NB4 (cell line): ENCODE measurements at regions not wholly inside any gene's neighbourhood (a gene's known extent, or its start where the extent isn't known, plus 50 kb on each side); places are given as distances from the start of the nearest gene placed in this dataset.
A peak's percentile ranks its signal among the peaks of the same experiment; 100 is the strongest.

Source experiments
- DNase-seq: peaks from one replicate; pipeline ENCODE4 v3.0.0; 2010; ENCODE audit warnings: low read depth
- H3K4me3 ChIP-seq: one replicate; pipeline ENCODE4 v1.5.1; 2011; ENCODE audit warnings: mild to moderate bottlenecking, low read depth, low read length, moderate library complexity
- MYC ChIP-seq: IDR thresholded peaks from 2 replicates; pipeline ENCODE4 v1.6.1; 2011; ENCODE audit warnings: low read depth, low read length
- POLR2A ChIP-seq: IDR thresholded peaks from 2 replicates; pipeline ENCODE4 v1.6.1; 2011; ENCODE audit warnings: mild to moderate bottlenecking; ENCODE audit not compliant: insufficient read length; ENCODE audit errors: extremely low read depth
- TF ChIP-seq, protein P1 (sequence below): IDR thresholded peaks from one replicate; pipeline ENCODE4 v1.5.1; 2012; ENCODE audit warnings: low read depth, low read length
- TF ChIP-seq, protein P2 (sequence below): IDR thresholded peaks from 2 replicates; pipeline ENCODE4 v1.6.1; 2011; ENCODE audit warnings: low read depth, low read length

DNA sequence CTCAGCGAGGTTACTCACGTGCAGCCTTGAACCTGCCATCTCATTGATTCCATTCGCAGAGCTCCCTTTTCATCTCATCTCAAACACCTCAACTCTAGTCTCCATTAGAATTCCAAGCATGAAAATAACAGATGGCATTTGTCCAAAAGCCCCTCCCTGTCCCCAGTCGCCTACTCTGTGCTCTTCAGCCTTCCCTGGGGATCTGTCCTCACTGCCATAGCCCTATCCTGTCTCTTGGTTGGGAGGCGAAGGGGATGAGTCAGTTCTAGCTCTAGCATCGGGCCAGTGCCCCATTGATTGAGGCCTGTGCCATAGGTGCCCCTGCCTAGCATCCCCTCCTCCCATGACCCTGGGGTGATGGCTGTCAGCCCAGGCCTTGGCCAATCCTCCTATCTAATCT lies 134.0 kb upstream of the PJA1 start:
- TF ChIP-seq, protein P1, sequence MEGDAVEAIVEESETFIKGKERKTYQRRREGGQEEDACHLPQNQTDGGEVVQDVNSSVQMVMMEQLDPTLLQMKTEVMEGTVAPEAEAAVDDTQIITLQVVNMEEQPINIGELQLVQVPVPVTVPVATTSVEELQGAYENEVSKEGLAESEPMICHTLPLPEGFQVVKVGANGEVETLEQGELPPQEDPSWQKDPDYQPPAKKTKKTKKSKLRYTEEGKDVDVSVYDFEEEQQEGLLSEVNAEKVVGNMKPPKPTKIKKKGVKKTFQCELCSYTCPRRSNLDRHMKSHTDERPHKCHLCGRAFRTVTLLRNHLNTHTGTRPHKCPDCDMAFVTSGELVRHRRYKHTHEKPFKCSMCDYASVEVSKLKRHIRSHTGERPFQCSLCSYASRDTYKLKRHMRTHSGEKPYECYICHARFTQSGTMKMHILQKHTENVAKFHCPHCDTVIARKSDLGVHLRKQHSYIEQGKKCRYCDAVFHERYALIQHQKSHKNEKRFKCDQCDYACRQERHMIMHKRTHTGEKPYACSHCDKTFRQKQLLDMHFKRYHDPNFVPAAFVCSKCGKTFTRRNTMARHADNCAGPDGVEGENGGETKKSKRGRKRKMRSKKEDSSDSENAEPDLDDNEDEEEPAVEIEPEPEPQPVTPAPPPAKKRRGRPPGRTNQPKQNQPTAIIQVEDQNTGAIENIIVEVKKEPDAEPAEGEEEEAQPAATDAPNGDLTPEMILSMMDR: no peak
- TF ChIP-seq, protein P2, sequence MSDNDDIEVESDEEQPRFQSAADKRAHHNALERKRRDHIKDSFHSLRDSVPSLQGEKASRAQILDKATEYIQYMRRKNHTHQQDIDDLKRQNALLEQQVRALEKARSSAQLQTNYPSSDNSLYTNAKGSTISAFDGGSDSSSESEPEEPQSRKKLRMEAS: no peak
- no peak for TF ChIP-seq POLR2A
- TF ChIP-seq MYC: no peak
- no peak for DNase-seq
- no peak overlapping the region for H3K4me3 ChIP-seq

DNA sequence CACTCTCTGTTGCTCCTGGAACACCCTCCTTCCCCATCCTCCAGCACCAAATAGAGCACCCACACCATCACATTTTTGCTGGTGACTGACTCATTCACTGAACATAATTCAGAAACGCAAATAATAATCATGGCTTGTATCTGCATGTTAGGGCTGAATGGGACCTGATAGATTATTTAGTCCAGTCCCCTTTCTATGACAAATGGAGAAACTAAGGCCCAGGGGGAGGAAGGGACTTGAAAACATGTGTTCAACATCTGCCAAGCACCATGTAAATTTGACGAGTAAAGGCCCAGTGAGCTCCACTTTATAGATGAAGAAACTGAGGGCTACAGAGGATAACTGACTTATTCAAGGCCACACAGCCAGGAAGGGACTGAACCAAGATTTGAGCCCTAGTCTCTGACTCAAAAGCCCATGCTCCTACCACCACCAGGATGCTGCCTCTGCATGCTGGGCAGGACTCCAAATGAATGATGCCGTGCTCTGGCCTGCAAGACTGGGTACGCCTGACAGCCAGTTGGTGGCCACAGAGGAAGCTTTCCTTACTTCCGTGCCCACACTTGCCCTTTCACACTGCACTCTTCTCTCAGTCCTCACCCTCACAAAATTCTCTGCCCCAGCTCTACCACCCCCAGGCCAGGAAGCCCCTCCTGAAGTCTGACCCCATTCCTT lies 133.3 kb upstream of the PJA1 start:
- DNase-seq: no peak
- TF ChIP-seq, protein P2: no peak
- TF ChIP-seq, protein P1: no peak
- no peak for TF ChIP-seq MYC
- TF ChIP-seq POLR2A: no peak

DNA sequence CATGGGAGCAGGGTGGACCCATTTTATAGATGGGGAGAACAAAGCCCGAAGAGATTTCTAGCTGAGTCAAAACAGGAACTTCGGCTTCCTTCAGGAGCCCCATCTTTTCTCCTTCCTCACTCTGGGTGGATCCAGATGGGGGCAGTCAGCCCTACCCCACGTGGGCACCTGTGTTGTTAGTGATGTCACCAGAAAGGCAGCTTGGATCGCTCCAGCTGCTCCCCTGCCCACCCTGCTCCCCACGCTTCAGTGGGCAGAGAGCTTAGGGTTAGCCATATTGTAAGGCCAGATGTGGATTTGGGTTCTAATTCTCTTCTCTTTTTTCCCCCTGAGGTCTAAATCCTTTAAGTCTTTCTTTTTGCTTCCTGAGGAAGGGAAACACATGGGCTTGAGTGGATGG lies 132.3 kb upstream of the PJA1 start:
- no peak for DNase-seq
- H3K4me3 ChIP-seq: no peak overlapping the region
- TF ChIP-seq, protein P2: no peak
- TF ChIP-seq MYC (no peak), POLR2A (no peak)
- TF ChIP-seq, protein P1: no peak

More for the DNA sequence above, 133.3 kb upstream of the PJA1 start:
- H3K4me3 ChIP-seq: no peak overlapping the region

DNA sequence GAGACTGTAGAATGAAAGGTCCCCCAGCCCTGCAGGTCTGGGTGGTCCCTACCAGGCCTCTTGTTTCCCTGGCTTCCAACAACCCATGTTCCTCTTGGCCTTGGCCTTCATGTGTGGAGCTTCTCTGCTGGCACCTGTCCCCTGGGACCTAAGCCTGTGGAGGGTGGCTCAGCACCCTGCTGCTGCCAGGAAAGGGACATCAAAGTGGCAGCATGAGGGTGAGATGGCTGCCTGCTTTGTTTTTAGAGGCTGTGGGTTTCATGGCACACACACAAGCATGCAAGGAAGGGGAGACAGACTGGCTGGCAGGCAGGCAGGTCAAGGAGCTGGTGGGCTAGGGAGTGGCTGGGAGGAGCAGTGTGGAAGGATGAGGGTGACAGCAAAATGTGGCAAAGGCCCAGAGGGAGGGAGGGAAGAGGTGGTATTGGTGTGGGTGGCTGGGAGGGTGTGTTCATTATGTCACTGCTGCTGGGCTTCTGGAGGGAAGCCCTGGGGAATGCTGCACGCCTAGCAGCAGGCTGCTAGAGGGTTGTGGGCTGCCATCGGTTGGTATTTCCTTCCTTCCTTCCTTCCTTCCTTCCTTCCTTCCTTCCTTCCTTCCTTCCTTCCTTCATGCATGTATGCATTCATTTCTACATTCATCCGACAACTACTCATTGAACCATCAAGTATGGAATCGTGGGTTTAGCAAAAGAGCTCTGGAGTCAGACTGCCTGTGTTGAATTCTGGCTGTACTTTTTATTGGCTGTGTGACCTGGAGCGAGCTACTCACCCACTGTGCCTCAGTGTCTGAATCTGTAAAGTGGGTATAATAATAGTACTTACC lies 128.7 kb upstream of the PJA1 start:
- H3K4me3 ChIP-seq: no peak overlapping the region
- TF ChIP-seq MYC: no peak
- TF ChIP-seq, protein P2: no peak
- TF ChIP-seq, protein P1: no peak
- no peak for TF ChIP-seq POLR2A
- DNase-seq: peak; percentile 15

DNA sequence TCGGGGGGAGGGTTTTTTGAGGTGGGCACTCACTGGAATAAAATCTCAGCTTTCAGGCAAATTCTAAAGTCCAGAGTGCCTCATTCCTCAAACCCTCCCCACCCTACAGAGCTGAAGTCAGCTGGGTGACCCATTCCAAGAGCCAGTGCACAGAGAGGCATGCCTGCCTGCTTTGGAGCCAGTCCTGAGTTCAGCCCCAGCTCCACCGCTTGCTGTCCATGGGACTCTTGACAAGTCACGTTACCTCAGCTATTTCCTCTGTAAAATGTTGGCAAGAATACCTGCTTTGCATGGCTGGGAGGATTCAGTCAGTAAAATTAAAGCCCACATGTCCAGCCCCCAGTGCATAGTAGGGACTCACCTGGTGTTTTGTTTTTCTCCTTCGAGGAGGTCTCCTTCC lies 125.9 kb upstream of the PJA1 start:
- no peak for DNase-seq
- no peak overlapping the region for H3K4me3 ChIP-seq
- TF ChIP-seq, protein P2: no peak

DNA sequence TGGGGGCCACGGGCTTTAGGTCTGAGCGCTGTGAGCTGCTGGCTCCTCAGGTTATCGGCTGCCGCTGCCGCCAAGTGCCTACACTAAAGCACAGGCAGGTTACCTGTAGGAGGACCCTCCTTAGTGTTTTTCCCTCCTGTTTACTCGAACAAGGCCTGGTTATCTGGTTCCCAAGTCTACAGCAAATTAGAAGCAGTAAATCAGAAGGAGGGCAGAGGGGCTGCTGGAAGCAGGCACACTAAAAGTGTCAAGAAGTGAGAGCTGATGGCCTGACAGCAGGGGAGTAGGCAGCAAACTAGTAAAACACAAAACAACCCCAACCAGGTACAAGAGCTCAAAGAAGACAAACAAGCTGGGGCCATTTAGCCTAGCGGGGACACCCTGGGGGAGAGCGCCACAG lies 125.0 kb upstream of the PJA1 start:
- no peak overlapping the region for H3K4me3 ChIP-seq
- TF ChIP-seq, protein P1: no peak
- TF ChIP-seq MYC (no peak), POLR2A (no peak)
- TF ChIP-seq, protein P2: no peak
- no peak for DNase-seq
